ENCODE measurements at regions not wholly inside any gene's neighbourhood (a gene's known extent, or its start where the extent isn't known, plus 50 kb on each side); places are given as distances from the start of the nearest gene placed in this dataset.

DNA sequence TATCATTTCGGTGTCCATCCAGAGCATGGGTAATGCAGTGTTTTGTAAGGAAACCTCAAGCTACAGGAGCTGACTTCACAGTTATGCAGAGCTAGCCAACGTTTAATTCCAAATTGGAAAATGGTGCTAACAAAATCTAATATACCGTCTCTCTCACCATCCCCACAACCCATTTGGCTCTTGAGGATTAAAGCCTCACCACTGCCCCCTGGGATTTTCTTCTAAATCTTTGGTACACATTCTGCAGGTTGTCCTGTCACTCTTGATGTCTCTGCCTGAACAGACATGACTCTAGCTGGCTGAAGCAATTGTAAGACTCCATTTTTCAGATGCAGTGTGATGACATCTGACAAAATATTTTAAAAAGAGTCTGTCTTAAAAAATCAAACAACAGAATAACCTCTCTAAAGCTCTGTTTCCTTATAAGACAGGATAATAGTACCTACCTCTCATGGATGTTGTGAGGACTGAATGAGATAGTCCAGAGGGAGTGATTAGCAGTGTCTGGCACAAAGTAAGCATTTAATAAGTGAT, 451.8 kb downstream of the SUCLA2 start:
- no peaks in the 10 kb centered on the region for H3K4me1 Mint-ChIP-seq (ENCODE audit: low read depth)
- ATAC-seq = no peak
- intact Hi-C loops (cut with micrococcal nuclease) = no loop called here
- no peaks in the 10 kb centered on the region for H3K27me3 Mint-ChIP-seq
- no peak for DNase-seq
- no peak overlapping the region for H3K4me3 Mint-ChIP-seq
- no peaks in the 10 kb centered on the region for H3K9me3 Mint-ChIP-seq
- CTCF ChIA-PET = no interaction called here
- POLR2A ChIA-PET = no interaction called here
- no peaks in the 10 kb centered on the region for H3K36me3 Mint-ChIP-seq (ENCODE audit: low read depth)
- no peak overlapping the region for H3K27ac Mint-ChIP-seq
- TF ChIP-seq, protein P1, sequence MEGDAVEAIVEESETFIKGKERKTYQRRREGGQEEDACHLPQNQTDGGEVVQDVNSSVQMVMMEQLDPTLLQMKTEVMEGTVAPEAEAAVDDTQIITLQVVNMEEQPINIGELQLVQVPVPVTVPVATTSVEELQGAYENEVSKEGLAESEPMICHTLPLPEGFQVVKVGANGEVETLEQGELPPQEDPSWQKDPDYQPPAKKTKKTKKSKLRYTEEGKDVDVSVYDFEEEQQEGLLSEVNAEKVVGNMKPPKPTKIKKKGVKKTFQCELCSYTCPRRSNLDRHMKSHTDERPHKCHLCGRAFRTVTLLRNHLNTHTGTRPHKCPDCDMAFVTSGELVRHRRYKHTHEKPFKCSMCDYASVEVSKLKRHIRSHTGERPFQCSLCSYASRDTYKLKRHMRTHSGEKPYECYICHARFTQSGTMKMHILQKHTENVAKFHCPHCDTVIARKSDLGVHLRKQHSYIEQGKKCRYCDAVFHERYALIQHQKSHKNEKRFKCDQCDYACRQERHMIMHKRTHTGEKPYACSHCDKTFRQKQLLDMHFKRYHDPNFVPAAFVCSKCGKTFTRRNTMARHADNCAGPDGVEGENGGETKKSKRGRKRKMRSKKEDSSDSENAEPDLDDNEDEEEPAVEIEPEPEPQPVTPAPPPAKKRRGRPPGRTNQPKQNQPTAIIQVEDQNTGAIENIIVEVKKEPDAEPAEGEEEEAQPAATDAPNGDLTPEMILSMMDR (IDR thresholded peaks at IDR 0.05) = no peak

DNA sequence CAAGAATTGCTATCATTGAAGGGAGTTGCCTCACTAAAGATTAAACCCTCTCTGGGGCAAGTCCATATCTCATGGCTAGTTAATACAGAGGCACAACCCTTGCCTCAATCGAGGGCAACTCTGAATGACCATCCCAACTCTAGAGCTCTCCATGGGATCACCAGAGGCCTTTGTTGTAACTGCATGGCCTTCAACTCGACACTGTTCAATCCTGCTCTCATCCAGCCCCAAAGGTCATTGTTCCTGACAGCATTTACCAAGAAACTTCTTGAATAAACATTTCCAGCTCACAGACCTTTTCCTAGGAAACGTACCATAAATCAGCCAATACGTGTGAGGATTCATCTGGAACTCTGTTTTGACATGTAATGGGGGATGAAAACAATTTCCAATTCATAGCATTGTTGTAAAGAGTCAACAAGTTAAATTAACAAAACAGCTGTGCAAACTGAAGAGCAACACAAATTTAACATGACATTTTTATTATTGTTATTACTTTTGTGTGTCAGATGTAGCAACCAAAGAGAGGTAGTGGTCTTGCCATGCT, 452.7 kb downstream of the SUCLA2 start:
- H3K4me3 Mint-ChIP-seq = no peak overlapping the region
- TF ChIP-seq, protein P1 (IDR thresholded peaks at IDR 0.05) = no peak

DNA sequence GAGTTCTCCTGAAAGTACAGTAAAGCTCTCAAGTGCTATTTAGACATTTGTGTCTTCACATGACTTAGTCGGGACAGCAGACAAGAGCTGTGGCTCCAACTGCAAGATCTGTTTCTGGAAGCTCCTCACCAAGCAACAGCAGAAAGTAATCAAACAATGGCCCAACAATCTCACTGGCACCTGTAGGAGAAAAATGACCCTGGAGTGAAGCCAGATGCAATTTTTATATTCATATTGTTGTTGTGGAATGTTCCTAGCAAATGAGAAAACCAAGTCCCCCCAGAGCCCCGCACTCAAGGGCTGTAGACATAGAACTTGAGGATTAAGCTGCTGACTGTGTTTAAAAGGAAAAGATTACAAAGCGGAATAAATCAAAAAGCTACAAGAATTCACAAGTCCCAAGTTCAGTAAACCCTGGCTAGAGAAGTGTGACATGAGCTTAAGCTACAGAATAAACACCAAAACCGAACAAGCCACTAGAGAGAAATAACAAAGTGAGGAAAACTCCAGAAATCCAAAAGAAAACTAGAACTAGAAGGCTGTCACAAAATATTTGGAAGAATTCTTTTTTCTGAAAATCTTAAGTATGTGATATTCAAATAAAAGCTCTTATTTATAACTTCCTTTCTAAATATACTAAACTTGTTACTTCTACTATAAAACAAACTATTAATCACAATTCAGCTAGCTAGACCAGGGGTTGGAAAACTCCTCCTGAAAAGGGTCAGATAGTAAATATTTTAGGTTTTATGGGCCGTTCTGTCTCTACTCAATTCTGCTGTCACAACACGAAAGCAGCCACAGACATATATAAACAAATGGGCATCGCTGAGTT, 454.5 kb downstream of the SUCLA2 start:
- Mint-ChIP-seq H3K4me3 (no peak overlapping the region), H3K27ac (no peak overlapping the region), H3K4me1 (ENCODE audit: low read depth) (no peaks in the 10 kb centered on the region), H3K36me3 (ENCODE audit: low read depth) (no peaks in the 10 kb centered on the region), H3K9me3 (no peaks in the 10 kb centered on the region), H3K27me3 (no peaks in the 10 kb centered on the region)
- POLR2A ChIA-PET = no interaction called here
- DNase-seq (no peak), ATAC-seq (no peak)
- TF ChIP-seq, protein P1 (IDR thresholded peaks at IDR 0.05) = no peak
- intact Hi-C loops (cut with micrococcal nuclease) = no loop called here
- CTCF ChIA-PET = no interaction called here

More for the DNA sequence above, 452.7 kb downstream of the SUCLA2 start:
- H3K4me1 Mint-ChIP-seq (ENCODE audit: low read depth) = no peaks in the 10 kb centered on the region
- no peaks in the 10 kb centered on the region for H3K9me3 Mint-ChIP-seq
- H3K27ac Mint-ChIP-seq = no peak overlapping the region
- intact Hi-C loops (cut with micrococcal nuclease) = no loop called here
- ChIA-PET POLR2A (no interaction called here), CTCF (no interaction called here)
- H3K27me3 Mint-ChIP-seq = no peaks in the 10 kb centered on the region
- no peaks in the 10 kb centered on the region for H3K36me3 Mint-ChIP-seq (ENCODE audit: low read depth)
- no peak for DNase-seq
- no peak for ATAC-seq

DNA sequence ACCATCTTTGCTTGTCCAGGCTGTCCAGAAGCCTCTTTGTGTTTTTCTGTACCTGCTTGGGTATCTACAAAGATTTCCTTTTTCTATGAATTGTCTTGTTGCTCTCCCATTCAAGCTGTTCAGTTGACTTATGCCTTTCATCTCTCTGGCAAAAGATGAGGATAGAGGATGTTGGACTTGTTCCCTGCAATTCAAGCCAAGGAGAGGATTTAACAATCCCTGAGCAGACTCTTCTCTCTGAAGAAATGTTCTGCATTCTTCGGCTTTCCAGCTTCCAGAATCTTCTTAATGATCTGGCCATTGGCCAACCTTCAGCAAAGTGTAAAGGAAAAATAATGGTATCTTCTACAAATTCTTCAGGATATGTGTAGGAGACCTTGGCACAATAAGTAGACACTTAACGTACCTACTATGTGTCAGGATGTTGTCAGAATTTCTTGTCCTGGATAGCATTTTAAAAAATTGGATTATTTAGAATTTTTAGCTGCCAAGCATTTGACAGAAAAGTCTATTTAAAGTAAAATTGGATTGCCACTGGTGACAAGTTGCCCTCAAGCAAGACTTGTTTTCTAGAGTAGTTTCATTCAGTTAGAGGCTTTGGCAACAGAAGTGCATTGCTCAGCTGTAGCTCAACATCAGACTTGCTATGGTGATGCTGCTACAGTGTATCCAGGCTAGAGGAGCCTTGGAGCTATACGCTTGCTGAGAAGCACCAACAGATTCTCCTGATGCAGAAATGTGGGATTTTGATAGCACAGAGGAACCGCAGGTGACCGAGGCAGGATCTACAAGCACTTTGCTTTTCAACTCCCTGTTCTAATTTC, 455.7 kb downstream of the SUCLA2 start:
- Mint-ChIP-seq H3K36me3 (ENCODE audit: low read depth) (no peaks in the 10 kb centered on the region), H3K9me3 (no peaks in the 10 kb centered on the region), H3K4me1 (ENCODE audit: low read depth) (no peaks in the 10 kb centered on the region), H3K4me3 (no peak overlapping the region), H3K27ac (no peak overlapping the region), H3K27me3 (no peaks in the 10 kb centered on the region)
- CTCF ChIA-PET = no interaction called here
- TF ChIP-seq, protein P1 (IDR thresholded peaks at IDR 0.05) = no peak
- intact Hi-C loops (cut with micrococcal nuclease) = no loop called here
- DNase-seq = no peak
- POLR2A ChIA-PET = no interaction called here
- no peak for ATAC-seq
